ENCODE measurements at regions not wholly inside any gene's neighbourhood (a gene's known extent, or its start where the extent isn't known, plus 50 kb on each side); places are given as distances from the start of the nearest gene placed in this dataset.
A peak's percentile ranks its signal among the peaks of the same experiment; 100 is the strongest.

DNA sequence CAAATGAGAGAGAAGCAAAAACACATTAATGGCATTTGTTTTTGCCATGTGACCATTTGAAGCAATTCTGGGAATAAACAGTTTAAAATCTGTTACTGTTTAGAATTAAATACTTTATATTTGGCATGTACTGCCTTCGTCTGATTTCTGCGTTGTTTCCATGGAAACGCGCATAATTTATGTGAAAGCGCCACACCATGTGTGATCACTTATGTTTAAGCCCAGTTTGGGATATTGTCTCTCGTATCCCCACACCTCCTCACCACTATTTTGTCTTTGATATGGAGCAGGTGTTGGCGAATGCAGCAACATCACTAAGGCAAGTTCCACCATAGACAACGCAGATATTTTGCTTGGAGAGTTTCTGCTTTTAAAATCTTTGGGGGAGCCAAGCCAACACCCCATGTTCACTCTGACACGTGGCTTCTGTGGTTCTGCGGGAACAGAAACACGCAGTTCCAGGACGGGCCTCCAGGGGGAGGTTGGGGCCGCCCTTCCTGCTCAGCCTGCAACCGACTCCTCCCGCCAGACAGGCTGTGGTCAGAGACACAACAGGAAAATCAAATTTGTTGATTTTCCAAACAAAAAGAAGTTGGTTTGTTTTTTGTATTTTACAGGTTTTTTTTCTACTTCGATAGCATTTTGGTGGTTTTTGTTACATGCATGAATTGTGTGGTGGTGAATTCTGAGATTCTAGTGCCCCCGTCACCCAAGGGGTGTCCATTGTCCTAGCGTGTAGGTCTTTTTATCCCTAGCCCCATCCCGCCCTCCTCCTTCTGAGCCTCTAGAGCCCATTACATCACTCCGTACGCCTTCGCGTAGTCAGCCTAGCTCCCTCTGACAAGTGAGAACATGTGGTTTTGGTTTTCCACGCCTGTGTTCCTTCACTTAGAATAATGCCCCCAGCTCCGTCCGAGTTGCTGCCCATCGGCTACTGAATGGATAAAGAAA lies 101.9 kb upstream of the SFSWAP start:
- Histone ChIP-seq H3K4me1 (no peaks in the 10 kb centered on the region), H3K36me3 (no peaks in the 10 kb centered on the region), H3K27ac (no peak overlapping the region), H3K4me3 (replicated peaks in 1 of 3) (no peak overlapping the region), H3K27me3 (no peaks in the 10 kb centered on the region), H3K9me3 (no peaks in the 10 kb centered on the region)
- intact Hi-C loops (cut with DNase I) = no loop called here
- TF ChIP-seq CTCF (IDR thresholded peaks at IDR 0.05) = peak; percentile 28 to 84 (median 66)
- TF ChIP-seq POLR2A (IDR thresholded peaks at IDR 0.05) = no peak
- DNase-seq = peak; percentile 53 to 58
- WGBS, 2 donors = 42 to 43% methylated on average over 27 of the region's 27 CpGs

DNA sequence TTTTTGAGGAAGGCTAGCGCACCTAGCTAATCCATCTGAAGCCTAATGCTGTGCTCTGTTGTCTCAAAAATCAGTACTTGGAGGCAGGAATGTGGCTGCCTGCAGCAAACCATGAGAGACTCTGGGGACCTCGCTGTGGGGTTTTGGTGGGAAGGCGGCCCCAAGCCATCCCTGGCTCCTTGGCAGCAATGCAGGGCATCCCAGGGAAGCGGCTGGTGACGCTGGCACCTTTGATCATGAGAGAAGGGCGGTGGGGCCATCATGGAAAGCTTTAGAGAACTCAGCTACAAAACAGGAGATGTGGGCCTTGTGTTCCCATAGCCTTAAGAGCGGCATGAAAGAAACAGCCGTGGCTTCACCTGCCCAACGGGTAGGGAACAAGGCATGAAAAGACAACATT lies 101.1 kb upstream of the SFSWAP start:
- Histone ChIP-seq H3K4me3 (replicated peaks in 1 of 3) (no peak overlapping the region), H3K4me1 (no peaks in the 10 kb centered on the region), H3K9me3 (no peaks in the 10 kb centered on the region), H3K36me3 (no peaks in the 10 kb centered on the region), H3K27ac (no peak overlapping the region), H3K27me3 (no peaks in the 10 kb centered on the region)
- DNase-seq = no peak
- intact Hi-C loops (cut with DNase I) = no loop called here
- WGBS, 2 donors = 84 to 89% methylated on average over 9 of the region's 9 CpGs
- TF ChIP-seq CTCF (IDR thresholded peaks at IDR 0.05) (no peak), POLR2A (IDR thresholded peaks at IDR 0.05) (no peak)

- no peak for TF ChIP-seq POLR2A (IDR thresholded peaks at IDR 0.05)
- no peak for TF ChIP-seq CTCF (IDR thresholded peaks at IDR 0.05)
- H3K27me3 ChIP-seq = no peaks in the 10 kb centered on the region
- no peaks in the 10 kb centered on the region for H3K36me3 ChIP-seq
- WGBS, 2 donors = 83 to 90% methylated on average over 8 to 9 of the region's 10 CpGs
- intact Hi-C loops (cut with DNase I) = no loop called here
- no peaks in the 10 kb centered on the region for H3K9me3 ChIP-seq
- no peaks in the 10 kb centered on the region for H3K4me1 ChIP-seq
- no peak for DNase-seq
- no peak overlapping the region for H3K27ac ChIP-seq
- H3K4me3 ChIP-seq (replicated peaks in 1 of 3) = no peak overlapping the region
Observed at GRCh38 chr12:131610181-131610580, 100.7 kb upstream of the SFSWAP start.

- H3K27ac ChIP-seq = no peak overlapping the region
- WGBS, 2 donors = 80 to 86% methylated on average over 11 of the region's 11 CpGs
- intact Hi-C loops (cut with DNase I) = no loop called here
- no peaks in the 10 kb centered on the region for H3K4me1 ChIP-seq
- DNase-seq = no peak
- no peak overlapping the region for H3K4me3 ChIP-seq (replicated peaks in 1 of 3)
- TF ChIP-seq POLR2A (IDR thresholded peaks at IDR 0.05) (no peak), CTCF (IDR thresholded peaks at IDR 0.05) (no peak)
- no peaks in the 10 kb centered on the region for H3K36me3 ChIP-seq
- no peaks in the 10 kb centered on the region for H3K27me3 ChIP-seq
- no peaks in the 10 kb centered on the region for H3K9me3 ChIP-seq
Observed at GRCh38 chr12:131610891-131611290, 100.0 kb upstream of the SFSWAP start.

DNA sequence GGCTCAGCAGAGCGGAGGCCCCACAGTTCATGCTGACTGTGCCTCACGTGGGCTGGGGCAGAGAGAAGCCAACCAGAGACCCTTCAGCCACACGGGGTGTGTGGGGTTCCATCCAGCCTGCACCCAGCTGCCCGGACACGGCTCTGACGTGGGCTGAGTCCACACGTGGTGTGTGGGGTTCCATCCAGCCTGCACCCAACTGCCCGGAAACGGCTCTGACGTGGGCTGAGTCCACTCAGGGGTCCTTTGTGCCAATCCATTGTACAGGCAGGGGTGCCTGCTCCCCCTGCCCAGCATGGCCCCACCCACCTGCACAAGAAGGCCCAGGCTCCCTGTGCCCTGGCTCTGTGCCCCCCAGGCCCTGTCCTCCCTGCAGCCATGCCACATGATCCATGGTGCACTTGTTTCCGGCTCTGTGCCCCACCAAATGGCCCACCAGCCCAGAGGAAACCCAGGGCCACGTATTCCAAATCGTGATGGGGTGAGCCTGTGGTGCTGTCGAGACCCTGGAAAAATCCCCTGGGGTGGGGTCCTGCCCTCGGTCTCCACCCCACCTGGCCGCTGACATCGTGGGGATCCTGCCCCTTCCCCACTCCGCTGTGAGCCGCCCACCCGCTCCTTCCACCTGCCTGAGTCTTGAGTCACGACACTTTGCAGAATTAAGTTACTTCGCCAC lies 99.3 kb upstream of the SFSWAP start:
- no peak for DNase-seq
- Histone ChIP-seq H3K4me1 (no peaks in the 10 kb centered on the region), H3K27me3 (no peaks in the 10 kb centered on the region), H3K36me3 (no peaks in the 10 kb centered on the region), H3K9me3 (no peaks in the 10 kb centered on the region), H3K27ac (no peak overlapping the region), H3K4me3 (replicated peaks in 1 of 3) (no peak overlapping the region)
- no peak for TF ChIP-seq POLR2A (IDR thresholded peaks at IDR 0.05)
- no peak for TF ChIP-seq CTCF (IDR thresholded peaks at IDR 0.05)
- intact Hi-C loops (cut with DNase I) = no loop called here
- WGBS, 2 donors = 68 to 87% methylated on average over 12 to 14 of the region's 22 CpGs
